Neuronal stem cell (in vitro differentiated cells): ENCODE measurements at regions not wholly inside any gene's neighbourhood (a gene's known extent, or its start where the extent isn't known, plus 50 kb on each side); places are given as distances from the start of the nearest gene placed in this dataset.
A peak's percentile ranks its signal among the peaks of the same experiment; 100 is the strongest.

Experiments
- DNase-seq: peaks from one replicate; pipeline ENCODE4 v3.0.0-alpha.2; 2013; ENCODE audit warnings: low spot score
- H2AFZ ChIP-seq: one replicate; pipeline ENCODE4 v1.6.1; 2013; ENCODE audit warnings: mild to moderate bottlenecking, low read length, inconsistent platforms
- H2AK5ac ChIP-seq: 2 replicates; pipeline ENCODE4 v1.6.1; 2013; ENCODE audit warnings: low read depth, mild to moderate bottlenecking, inconsistent platforms, low read length, moderate library complexity, mixed read lengths
- H2BK120ac ChIP-seq: 2 replicates; pipeline ENCODE4 v1.6.1; 2013; ENCODE audit warnings: low read depth, mild to moderate bottlenecking, inconsistent platforms, low read length, moderate library complexity, mixed read lengths
- H2BK12ac ChIP-seq: one replicate; pipeline ENCODE4 v1.6.1; 2013; ENCODE audit warnings: low read length, inconsistent platforms
- H2BK15ac ChIP-seq: 2 replicates; pipeline ENCODE4 v1.6.1; 2013; ENCODE audit warnings: mild to moderate bottlenecking, low read length, inconsistent platforms, mixed read lengths
- H2BK5ac ChIP-seq: one replicate; pipeline ENCODE4 v1.6.1; 2013; ENCODE audit warnings: inconsistent platforms, mild to moderate bottlenecking, low read length, moderate library complexity
- H3K14ac ChIP-seq: one replicate; pipeline ENCODE4 v1.6.1; 2013; ENCODE audit warnings: low read length, inconsistent platforms
- H3K18ac ChIP-seq: 2 replicates; pipeline ENCODE4 v1.6.1; 2013; ENCODE audit warnings: low read length, inconsistent platforms
- H3K23ac ChIP-seq: 2 replicates; pipeline ENCODE4 v1.6.1; 2013; ENCODE audit warnings: low read depth, mild to moderate bottlenecking, mixed read lengths, low read length, inconsistent platforms; ENCODE audit not compliant: poor library complexity
- H3K27ac ChIP-seq: replicated peaks from 3 replicates; pipeline ENCODE4 v1.5.1; 2013; ENCODE audit warnings: low read length, inconsistent platforms
- H3K27me3 ChIP-seq, 3 experiments: 2 replicates each; pipeline ENCODE4 v1.6.1; 2013; ENCODE audit warnings: low read length in 3 of 3, mild to moderate bottlenecking in 2 of 3, inconsistent platforms in 1 of 3, low read depth in 1 of 3, mixed read lengths in 1 of 3, moderate library complexity in 1 of 3; ENCODE audit not compliant: control insufficient read depth in 3 of 3, insufficient read depth in 3 of 3
- H3K36me3 ChIP-seq, 2 donors: replicated peaks in 1 of 2; 2 replicates each; pipeline ENCODE4 v1.6.1; 2013; ENCODE audit warnings: low read length in 2 of 2; ENCODE audit not compliant: control insufficient read depth in 2 of 2, insufficient read depth in 2 of 2
- H3K4ac ChIP-seq: 2 replicates; pipeline ENCODE4 v1.6.1; 2013; ENCODE audit warnings: inconsistent platforms, mild to moderate bottlenecking, low read length, moderate library complexity
- H3K4me1 ChIP-seq, 2 donors: 1 replicate in 1 of 2; 2 replicates in 1 of 2; pipeline ENCODE4 v1.6.1; 2013; ENCODE audit warnings: low read length in 2 of 2, low read depth in 1 of 2; ENCODE audit not compliant: control insufficient read depth in 2 of 2, insufficient read depth in 1 of 2
- H3K4me2 ChIP-seq: one replicate; pipeline ENCODE4 v1.6.1; 2013; ENCODE audit warnings: mild to moderate bottlenecking, low read length, inconsistent platforms; ENCODE audit not compliant: insufficient read depth, poor library complexity, severe bottlenecking
- H3K4me3 ChIP-seq, 2 donors: 2 replicates each; pipeline ENCODE4 v1.5.1; 2013; ENCODE audit warnings: low read length in 2 of 2, mild to moderate bottlenecking in 2 of 2, inconsistent platforms in 1 of 2, moderate library complexity in 1 of 2
- H3K79me1 ChIP-seq: one replicate; pipeline ENCODE4 v1.6.1; 2013; ENCODE audit warnings: low read depth, mild to moderate bottlenecking, inconsistent platforms, low read length, moderate library complexity
- H3K9ac ChIP-seq: one replicate; pipeline ENCODE4 v1.6.1; 2013; ENCODE audit warnings: mild to moderate bottlenecking, low read depth, low read length, inconsistent platforms; ENCODE audit not compliant: poor library complexity
- H3K9me3 ChIP-seq, 2 donors: replicated peaks in 1 of 2; 2 replicates each; pipeline versions ENCODE3 to v1.6.1; 2013; ENCODE audit warnings: low read length in 2 of 2, mild to moderate bottlenecking in 2 of 2, inconsistent platforms in 1 of 2, low read depth in 1 of 2, mixed read lengths in 1 of 2, moderate library complexity in 1 of 2; ENCODE audit not compliant: control insufficient read depth in 2 of 2, insufficient read depth in 1 of 2
- H4K8ac ChIP-seq: one replicate; pipeline ENCODE4 v1.6.1; 2013; ENCODE audit warnings: low read depth, mild to moderate bottlenecking, inconsistent platforms, low read length, moderate library complexity
- H4K91ac ChIP-seq: one replicate; pipeline ENCODE4 v1.6.1; 2013; ENCODE audit warnings: low read length, low read depth, mild to moderate bottlenecking, inconsistent platforms; ENCODE audit not compliant: poor library complexity
- WGBS, 2 donors: extraction: QIAGEN DNeasy Blood & Tissue Kit; methylation state at CpG; one replicate each; pipeline ENCODE4 v1.1.7; 2013; ENCODE audit warnings: missing lambda C conversion rate in 2 of 2, mixed read lengths in 1 of 2; ENCODE audit not compliant: insufficient read length in 2 of 2, insufficient replicate concordance in 1 of 2; ENCODE audit errors: extremely low coverage in 2 of 2; 5-methylcytosine and 5-hydroxymethylcytosine counted together

- no peak overlapping the region for H3K18ac ChIP-seq
- no peak overlapping the region for H2AFZ ChIP-seq
- H3K9ac ChIP-seq = no peak overlapping the region
- no peak overlapping the region for H3K4me3 ChIP-seq
- no peak overlapping the region for H4K8ac ChIP-seq
- H3K27ac ChIP-seq = no peak overlapping the region
- no peak overlapping the region for H4K91ac ChIP-seq
- no peak overlapping the region for H2BK12ac ChIP-seq
- no peak overlapping the region for H3K4ac ChIP-seq
- no peak overlapping the region for H2AK5ac ChIP-seq
- H3K79me1 ChIP-seq = no peaks in the 10 kb centered on the region
- no peaks in the 10 kb centered on the region for H3K27me3 ChIP-seq
- no peaks in the 10 kb centered on the region for H3K9me3 ChIP-seq
- no CpG with 5 or more reads among the region's 1 CpG for WGBS, 2 donors
- no peaks in the 10 kb centered on the region for H3K36me3 ChIP-seq
- no peak overlapping the region for H3K14ac ChIP-seq
- H3K4me2 ChIP-seq = no peak overlapping the region
- H2BK15ac ChIP-seq = no peak overlapping the region
- H3K4me1 ChIP-seq = peaks cover 0 to 1% of the 10 kb centered on the region in 2 donors
- peak; percentile 24 for DNase-seq
- no peak overlapping the region for H2BK5ac ChIP-seq
- H3K23ac ChIP-seq = no peak overlapping the region
- H2BK120ac ChIP-seq = no peak overlapping the region
Measured at GRCh38 chr3:109480014-109480413, 142.7 kb upstream of the DPPA4 start.

- Histone ChIP-seq H2AK5ac (no peak overlapping the region), H2BK5ac (no peak overlapping the region), H2BK12ac (no peak overlapping the region), H3K9ac (no peak overlapping the region), H3K27me3 (no peaks in the 10 kb centered on the region), H3K9me3 (no peaks in the 10 kb centered on the region), H4K91ac (no peak overlapping the region), H3K23ac (no peak overlapping the region), H3K4ac (no peak overlapping the region), H2BK120ac (no peak overlapping the region), H3K4me2 (no peak overlapping the region), H2BK15ac (no peak overlapping the region), H3K4me3 (no peak overlapping the region), H3K36me3 (no peaks in the 10 kb centered on the region), H2AFZ (no peak overlapping the region), H3K79me1 (no peaks in the 10 kb centered on the region), H4K8ac (no peak overlapping the region), H3K4me1 (peaks cover 0 to 1% of the 10 kb centered on the region in 2 donors), H3K27ac (no peak overlapping the region), H3K14ac (no peak overlapping the region), H3K18ac (no peak overlapping the region)
- no peak for DNase-seq
- no CpG with 5 or more reads among the region's 1 CpG for WGBS, 2 donors
Measured at GRCh38 chr3:109478614-109479013, 141.3 kb upstream of the DPPA4 start.

GRCh38 chr3:109460961-109461360 is 123.6 kb upstream of the DPPA4 start:
- WGBS, 2 donors = no CpG with 5 or more reads among the region's 3 CpGs
- no peak for DNase-seq
- H3K18ac ChIP-seq = no peak overlapping the region
- no peak overlapping the region for H3K4me2 ChIP-seq
- no peaks in the 10 kb centered on the region for H3K4me1 ChIP-seq
- H3K4ac ChIP-seq = no peak overlapping the region
- H2BK15ac ChIP-seq = no peak overlapping the region
- no peaks in the 10 kb centered on the region for H3K36me3 ChIP-seq
- no peak overlapping the region for H4K8ac ChIP-seq
- H3K27ac ChIP-seq = no peak overlapping the region
- H3K23ac ChIP-seq = no peak overlapping the region
- no peak overlapping the region for H3K14ac ChIP-seq
- H3K4me3 ChIP-seq = no peak overlapping the region
- H3K9me3 ChIP-seq = no peaks in the 10 kb centered on the region
- H4K91ac ChIP-seq = no peak overlapping the region
- no peak overlapping the region for H2AFZ ChIP-seq
- H3K27me3 ChIP-seq = no peaks in the 10 kb centered on the region
- H2BK120ac ChIP-seq = no peak overlapping the region
- H2BK12ac ChIP-seq = no peak overlapping the region
- no peak overlapping the region for H2AK5ac ChIP-seq
- no peak overlapping the region for H3K9ac ChIP-seq
- no peak overlapping the region for H2BK5ac ChIP-seq
- H3K79me1 ChIP-seq = no peaks in the 10 kb centered on the region

- Histone ChIP-seq H2AK5ac (no peak overlapping the region), H3K79me1 (no peaks in the 10 kb centered on the region), H3K23ac (no peak overlapping the region), H2BK5ac (no peak overlapping the region), H4K91ac (no peak overlapping the region), H3K18ac (no peak overlapping the region), H3K27me3 (no peaks in the 10 kb centered on the region), H3K36me3 (no peaks in the 10 kb centered on the region), H3K14ac (no peak overlapping the region), H3K4me1 (no peaks in the 10 kb centered on the region), H3K27ac (no peak overlapping the region), H3K4ac (no peak overlapping the region), H3K4me2 (no peak overlapping the region), H2BK15ac (no peak overlapping the region), H2BK12ac (no peak overlapping the region), H2AFZ (no peak overlapping the region), H3K9me3 (peaks cover 0 to 1% of the 10 kb centered on the region in 2 donors), H3K9ac (no peak overlapping the region), H2BK120ac (no peak overlapping the region), H4K8ac (no peak overlapping the region), H3K4me3 (no peak overlapping the region)
- WGBS, 2 donors = no CpG with 5 or more reads among the region's 3 CpGs
- DNase-seq = no peak
Measured at GRCh38 chr3:109445210-109445609, 107.9 kb upstream of the DPPA4 start.
